IPS-15b (cell line): ENCODE measurements at regions not wholly inside any gene's neighbourhood (a gene's known extent, or its start where the extent isn't known, plus 50 kb on each side); places are given as distances from the start of the nearest gene placed in this dataset.

Experiments
- H3K27me3 ChIP-seq: one replicate; pipeline ENCODE4 v1.6.1; 2013; ENCODE audit warnings: low read length; ENCODE audit not compliant: control insufficient read depth, insufficient read depth
- H3K36me3 ChIP-seq: one replicate; pipeline ENCODE4 v1.6.1; 2013; ENCODE audit warnings: low read length; ENCODE audit not compliant: control insufficient read depth, insufficient read depth
- H3K4me1 ChIP-seq: one replicate; pipeline ENCODE4 v1.6.1; 2013; ENCODE audit warnings: mild to moderate bottlenecking, low read length; ENCODE audit not compliant: control insufficient read depth, insufficient read depth
- H3K4me3 ChIP-seq: one replicate; pipeline ENCODE4 v1.5.1; 2013; ENCODE audit warnings: low read depth, low read length
- H3K9ac ChIP-seq: one replicate; pipeline ENCODE4 v1.6.1; 2013; ENCODE audit warnings: low read depth, mild to moderate bottlenecking, low read length
- H3K9me3 ChIP-seq: one replicate; pipeline ENCODE4 v1.6.1; 2013; ENCODE audit warnings: mild to moderate bottlenecking, low read length; ENCODE audit not compliant: control insufficient read depth, insufficient read depth

DNA sequence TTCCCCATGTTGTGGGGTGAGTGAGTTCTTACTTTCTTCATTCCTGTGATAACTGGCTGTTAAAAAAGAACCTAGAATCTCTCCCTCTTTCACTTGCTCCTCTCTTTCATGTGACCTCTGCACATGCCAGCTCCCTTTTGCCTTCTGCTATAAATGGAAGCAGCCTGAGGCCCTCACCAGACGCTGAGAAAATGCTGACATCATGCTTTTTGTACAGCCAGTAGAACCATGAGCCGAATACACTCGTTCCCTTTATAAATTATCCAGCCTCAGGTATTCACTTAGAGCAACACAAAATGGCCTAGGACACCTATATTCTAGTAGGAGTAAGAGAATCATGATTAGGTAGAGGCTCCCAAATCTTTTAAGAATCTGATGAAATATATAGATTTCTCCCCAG lies 333.5 kb downstream of the LRIG3 start:
- Histone ChIP-seq H3K9me3 (no peaks in the 10 kb centered on the region), H3K4me1 (no peaks in the 10 kb centered on the region), H3K36me3 (no peaks in the 10 kb centered on the region), H3K9ac (no peak overlapping the region), H3K27me3 (no peaks in the 10 kb centered on the region), H3K4me3 (no peak overlapping the region)

DNA sequence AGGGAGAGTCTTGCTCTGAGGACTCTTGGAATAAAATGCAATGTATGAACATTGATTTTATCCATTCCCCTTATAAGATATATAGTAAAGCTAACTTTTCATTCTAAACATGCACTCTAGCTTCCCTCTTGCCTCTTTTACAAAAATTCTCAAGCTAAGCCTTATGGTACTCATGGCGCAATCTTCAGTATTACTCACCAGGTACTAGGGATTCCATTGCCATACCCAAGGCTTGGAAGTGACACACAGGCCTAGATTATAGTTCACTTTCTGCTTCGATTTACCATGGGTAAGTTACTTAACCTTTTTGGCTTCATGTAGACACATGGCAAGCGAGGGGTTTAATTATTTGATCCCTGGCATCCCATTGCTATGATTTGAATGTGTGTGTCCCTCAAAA lies 331.5 kb downstream of the LRIG3 start:
- Histone ChIP-seq H3K9me3 (no peaks in the 10 kb centered on the region), H3K9ac (no peak overlapping the region), H3K27me3 (no peaks in the 10 kb centered on the region), H3K4me3 (no peak overlapping the region), H3K36me3 (no peaks in the 10 kb centered on the region), H3K4me1 (no peaks in the 10 kb centered on the region)

DNA sequence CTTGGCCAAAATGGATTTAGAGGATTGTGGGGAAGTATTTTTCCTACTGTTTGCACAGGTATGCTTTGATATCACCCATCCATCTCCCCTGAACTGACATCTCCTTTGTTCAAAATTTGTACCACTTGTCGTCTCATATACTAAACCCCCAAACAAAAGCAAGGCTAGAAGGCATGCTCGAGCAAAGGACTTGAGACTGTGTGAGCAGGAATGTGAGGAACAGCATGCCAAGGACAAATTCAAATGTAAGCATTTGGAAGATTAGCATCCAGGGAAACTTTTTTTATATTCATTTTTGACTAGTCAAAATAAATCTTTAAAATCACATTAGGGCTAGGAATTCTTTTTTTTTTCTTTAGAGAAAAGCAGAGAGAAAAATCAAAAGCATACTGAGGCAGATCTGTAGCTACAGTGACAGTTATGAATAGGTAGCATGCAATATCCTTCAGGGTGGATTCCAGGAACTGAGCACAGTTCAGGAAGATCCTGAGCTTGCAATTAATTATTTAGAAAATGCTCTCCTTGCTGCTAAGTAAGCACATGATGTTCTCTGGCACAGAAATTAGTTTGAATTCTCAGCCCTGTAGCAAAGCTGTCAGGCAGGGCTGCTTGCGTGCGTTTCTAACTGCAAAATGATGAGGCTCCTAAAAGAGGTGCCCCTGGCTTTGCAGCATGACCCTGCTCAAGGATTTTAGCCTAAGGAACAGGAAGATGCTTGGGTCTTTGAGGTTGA lies 327.7 kb downstream of the LRIG3 start:
- Histone ChIP-seq H3K9ac (no peak overlapping the region), H3K4me3 (no peak overlapping the region), H3K4me1 (no peaks in the 10 kb centered on the region), H3K9me3 (no peaks in the 10 kb centered on the region), H3K36me3 (no peaks in the 10 kb centered on the region), H3K27me3 (no peaks in the 10 kb centered on the region)

DNA sequence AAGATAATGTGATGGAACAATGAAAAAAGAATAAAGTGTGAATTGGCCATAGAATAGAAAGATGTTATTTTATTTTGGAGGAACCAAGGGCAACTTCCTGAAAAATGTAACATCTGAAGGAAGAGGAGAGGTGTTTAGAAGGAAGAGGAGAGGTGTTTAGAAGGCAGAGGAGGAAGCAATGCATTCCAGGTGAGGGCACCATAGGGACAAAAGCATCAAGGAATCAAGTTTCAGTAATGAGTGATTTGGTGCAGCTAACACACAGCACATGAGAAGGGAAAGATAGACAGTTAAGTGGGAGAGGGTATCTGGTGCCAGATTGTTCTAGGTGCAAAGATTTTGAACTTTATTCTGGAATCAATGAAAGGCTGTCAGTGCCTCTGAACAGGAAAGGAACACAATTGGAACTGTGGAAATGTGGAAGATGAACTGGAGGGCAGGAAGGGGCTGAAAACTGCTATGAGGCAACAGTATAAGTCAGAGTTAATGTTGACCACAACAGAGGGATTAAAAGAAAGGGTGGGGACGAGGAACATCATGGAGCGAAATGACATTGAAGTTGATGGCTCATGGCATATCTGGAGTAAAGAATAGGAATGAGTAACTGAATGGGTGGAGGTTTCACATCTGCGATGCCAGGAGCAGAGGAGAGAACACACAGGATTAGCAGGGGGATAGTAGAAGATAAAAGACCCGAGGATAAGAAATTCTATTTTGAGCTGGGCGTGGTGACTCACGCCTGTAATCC lies 326.6 kb downstream of the LRIG3 start:
- Histone ChIP-seq H3K27me3 (no peaks in the 10 kb centered on the region), H3K36me3 (no peaks in the 10 kb centered on the region), H3K4me3 (no peak overlapping the region), H3K9me3 (no peaks in the 10 kb centered on the region), H3K9ac (no peak overlapping the region), H3K4me1 (no peaks in the 10 kb centered on the region)

GRCh38 chr12:58596381-58596780 lies 323.9 kb downstream of the LRIG3 start:
- no peaks in the 10 kb centered on the region for H3K36me3 ChIP-seq
- H3K9me3 ChIP-seq: no peaks in the 10 kb centered on the region
- H3K4me3 ChIP-seq: no peak overlapping the region
- H3K4me1 ChIP-seq: no peaks in the 10 kb centered on the region
- H3K27me3 ChIP-seq: no peaks in the 10 kb centered on the region
- H3K9ac ChIP-seq: no peak overlapping the region

GRCh38 chr12:58601529-58601928 lies 318.8 kb downstream of the LRIG3 start:
- H3K36me3 ChIP-seq: no peaks in the 10 kb centered on the region
- no peaks in the 10 kb centered on the region for H3K4me1 ChIP-seq
- H3K9me3 ChIP-seq: no peaks in the 10 kb centered on the region
- no peak overlapping the region for H3K4me3 ChIP-seq
- H3K9ac ChIP-seq: no peak overlapping the region
- no peaks in the 10 kb centered on the region for H3K27me3 ChIP-seq

DNA sequence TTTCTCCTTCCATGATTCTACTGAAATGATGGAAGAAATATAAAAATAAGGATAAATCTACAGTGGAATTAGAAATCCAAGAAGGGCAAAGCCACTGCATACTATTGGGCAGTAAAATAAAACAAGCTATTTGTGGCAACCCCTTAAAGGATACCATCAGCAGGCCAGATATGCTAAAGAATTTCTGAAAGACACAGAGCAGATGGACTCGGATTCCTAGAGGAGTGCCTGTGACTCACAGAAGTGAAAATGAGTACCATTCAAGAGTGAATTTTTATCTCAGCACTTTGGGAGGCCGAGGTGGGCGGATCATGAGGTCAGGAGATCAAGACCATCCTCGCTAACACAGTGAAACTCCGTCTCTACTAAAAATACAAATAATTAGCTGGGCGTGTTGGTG lies 318.1 kb downstream of the LRIG3 start:
- Histone ChIP-seq H3K27me3 (no peaks in the 10 kb centered on the region), H3K4me3 (no peak overlapping the region), H3K9me3 (no peaks in the 10 kb centered on the region), H3K9ac (no peak overlapping the region), H3K4me1 (no peaks in the 10 kb centered on the region), H3K36me3 (no peaks in the 10 kb centered on the region)

DNA sequence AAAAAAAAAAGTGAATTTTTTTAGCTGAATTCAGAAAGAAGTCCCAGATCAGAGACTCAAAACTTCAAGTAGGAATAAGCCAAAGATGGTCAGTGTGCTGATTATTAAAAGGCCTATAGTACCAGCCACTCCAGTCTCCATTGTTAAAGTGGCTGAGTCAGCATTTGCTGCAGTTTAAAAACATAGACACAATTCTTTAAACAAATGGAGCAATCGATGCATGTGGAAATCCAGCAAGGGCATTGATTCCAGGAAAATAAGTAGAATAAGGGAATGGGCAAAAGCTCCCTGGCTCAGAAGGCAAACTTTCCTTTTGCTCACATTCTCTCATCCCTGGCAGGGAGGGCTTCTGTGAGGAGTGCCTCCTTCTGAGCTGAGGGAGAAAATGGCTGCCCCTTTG lies 317.6 kb downstream of the LRIG3 start:
- Histone ChIP-seq H3K9me3 (no peaks in the 10 kb centered on the region), H3K36me3 (no peaks in the 10 kb centered on the region), H3K4me1 (no peaks in the 10 kb centered on the region), H3K27me3 (no peaks in the 10 kb centered on the region), H3K9ac (no peak overlapping the region), H3K4me3 (no peak overlapping the region)

- Histone ChIP-seq H3K27me3 (no peaks in the 10 kb centered on the region), H3K9ac (no peak overlapping the region), H3K4me1 (no peaks in the 10 kb centered on the region), H3K36me3 (no peaks in the 10 kb centered on the region), H3K4me3 (no peak overlapping the region), H3K9me3 (no peaks in the 10 kb centered on the region)
Observed at GRCh38 chr12:58607805-58608204, 312.5 kb downstream of the LRIG3 start.

DNA sequence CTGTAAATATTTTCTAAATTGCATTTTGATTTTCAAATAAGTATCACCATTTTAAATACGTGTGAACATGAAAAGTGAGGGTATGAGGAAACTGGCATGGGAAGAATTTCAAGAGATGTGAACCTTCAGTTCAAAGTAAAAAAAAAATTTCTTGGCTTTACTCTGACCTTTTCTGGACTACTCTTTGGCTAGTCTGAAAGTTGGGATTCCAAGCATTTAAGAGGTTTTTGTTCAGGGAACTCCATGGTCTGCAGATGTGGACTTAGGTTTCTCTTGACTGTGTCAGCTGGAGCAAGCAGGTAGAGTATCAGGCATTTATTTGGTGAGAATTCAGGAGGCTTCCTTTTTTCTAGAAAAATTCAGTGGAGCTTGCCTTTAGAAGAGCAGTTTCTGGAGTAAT lies 311.6 kb downstream of the LRIG3 start:
- Histone ChIP-seq H3K4me1 (no peaks in the 10 kb centered on the region), H3K27me3 (no peaks in the 10 kb centered on the region), H3K9me3 (no peaks in the 10 kb centered on the region), H3K9ac (no peak overlapping the region), H3K4me3 (no peak overlapping the region), H3K36me3 (no peaks in the 10 kb centered on the region)

DNA sequence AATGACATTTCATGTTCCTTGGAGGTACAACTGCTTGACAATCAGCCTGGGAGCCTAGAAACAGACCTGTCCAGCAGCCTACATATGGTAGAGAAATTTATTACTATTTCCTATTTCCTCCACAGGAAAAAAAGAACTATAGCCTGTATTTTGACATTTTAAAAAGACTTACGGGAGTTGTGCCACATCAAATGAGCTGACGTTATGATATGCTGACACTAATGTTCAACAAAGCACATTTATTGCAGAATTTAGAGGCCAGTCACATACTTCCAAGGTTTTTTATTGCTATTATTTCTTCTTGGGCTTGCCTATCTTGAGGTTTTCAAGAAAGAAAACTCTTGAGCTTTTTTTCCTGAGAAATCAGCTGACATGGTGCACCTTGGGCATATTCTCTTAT lies 305.3 kb downstream of the LRIG3 start:
- Histone ChIP-seq H3K4me1 (no peaks in the 10 kb centered on the region), H3K9ac (no peak overlapping the region), H3K36me3 (no peaks in the 10 kb centered on the region), H3K4me3 (no peak overlapping the region), H3K27me3 (no peaks in the 10 kb centered on the region), H3K9me3 (no peaks in the 10 kb centered on the region)

DNA sequence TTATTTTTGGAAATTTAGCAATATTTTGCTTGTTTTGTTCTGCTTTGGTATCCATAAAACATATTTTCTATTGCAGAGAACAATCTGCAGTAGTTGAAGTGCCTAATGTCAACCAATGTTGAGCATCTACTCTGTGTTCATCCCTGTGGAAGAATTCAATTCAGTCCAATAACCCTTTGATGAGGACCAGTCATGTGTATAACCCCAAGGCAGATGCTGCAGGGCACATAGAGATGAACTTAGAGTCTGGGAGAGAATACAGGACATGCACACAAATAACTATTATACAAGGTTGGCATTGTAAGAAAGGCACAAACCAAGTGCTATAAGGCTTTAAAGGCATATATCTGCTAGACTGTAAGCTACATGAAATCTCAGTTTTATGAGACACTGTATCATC lies 304.7 kb downstream of the LRIG3 start:
- Histone ChIP-seq H3K4me3 (no peak overlapping the region), H3K36me3 (no peaks in the 10 kb centered on the region), H3K27me3 (no peaks in the 10 kb centered on the region), H3K9me3 (no peaks in the 10 kb centered on the region), H3K9ac (no peak overlapping the region), H3K4me1 (no peaks in the 10 kb centered on the region)
